HG02884 (cell line): ENCODE measurements at regions not wholly inside any gene's neighbourhood (a gene's known extent, or its start where the extent isn't known, plus 50 kb on each side); places are given as distances from the start of the nearest gene placed in this dataset.
"Not testable (repeated sequence)": the region's sequence is repeated elsewhere in the genome, so short reads cannot be mapped to it uniquely, and the experiment has no call there.

Source experiments
- ATAC-seq: cut with Tn5 transposase; IDR thresholded peaks from one replicate; pipeline ENCODE4 v1.9.1; 2021; ENCODE audit warnings: mild to moderate bottlenecking, moderate library complexity; ENCODE audit not compliant: unreplicated experiment

- ATAC-seq: no peak
These were observed 415.5 kb upstream of the PPP2R3A start for GRCh38 chr3:135549928-135550494.

- no peak for ATAC-seq
These were observed 409.4 kb upstream of the PPP2R3A start for GRCh38 chr3:135556174-135556573.

- no peak for ATAC-seq
These were observed 407.3 kb upstream of the PPP2R3A start for GRCh38 chr3:135558150-135558783.

GRCh38 chr3:135558906-135559305, 406.6 kb upstream of the PPP2R3A start:
- ATAC-seq: no peak

- no peak for ATAC-seq
These were observed 405.7 kb upstream of the PPP2R3A start for GRCh38 chr3:135559802-135560201.

- ATAC-seq: no peak
These were observed 404.7 kb upstream of the PPP2R3A start for GRCh38 chr3:135560847-135561246.

- ATAC-seq: no peak
These were observed 400.8 kb upstream of the PPP2R3A start for GRCh38 chr3:135564696-135565095.

- ATAC-seq: no peak
These were observed 400.0 kb upstream of the PPP2R3A start for GRCh38 chr3:135565546-135565945.

- ATAC-seq: no peak
These were observed 398.3 kb upstream of the PPP2R3A start for GRCh38 chr3:135567223-135567622.

- ATAC-seq: no peak
These were observed 388.8 kb upstream of the PPP2R3A start for GRCh38 chr3:135576751-135577150.

- ATAC-seq: no peak
These were observed 383.7 kb upstream of the PPP2R3A start for GRCh38 chr3:135581806-135582205.

GRCh38 chr3:135582800-135583199, 382.7 kb upstream of the PPP2R3A start:
- no peak for ATAC-seq

- no peak for ATAC-seq
These were observed 369.0 kb upstream of the PPP2R3A start for GRCh38 chr3:135596563-135596962.

- ATAC-seq: no peak
These were observed 367.7 kb upstream of the PPP2R3A start for GRCh38 chr3:135597855-135598254.

GRCh38 chr3:135598597-135598996, 366.9 kb upstream of the PPP2R3A start:
- no peak for ATAC-seq

- ATAC-seq: not testable (repeated sequence)
These were observed 361.0 kb upstream of the PPP2R3A start for GRCh38 chr3:135604512-135604911.

GRCh38 chr3:135618123-135618522, 347.4 kb upstream of the PPP2R3A start:
- no peak for ATAC-seq

- no peak for ATAC-seq
These were observed 344.2 kb upstream of the PPP2R3A start for GRCh38 chr3:135621184-135621920.

GRCh38 chr3:135622215-135622614, 343.3 kb upstream of the PPP2R3A start:
- no peak for ATAC-seq

- ATAC-seq: no peak
These were observed 342.9 kb upstream of the PPP2R3A start for GRCh38 chr3:135622656-135623055.

GRCh38 chr3:135623558-135623957, 342.0 kb upstream of the PPP2R3A start:
- no peak for ATAC-seq

- no peak for ATAC-seq
These were observed 338.5 kb upstream of the PPP2R3A start for GRCh38 chr3:135627057-135627456.
